ENCODE measurements at regions not wholly inside any gene's neighbourhood (a gene's known extent, or its start where the extent isn't known, plus 50 kb on each side); places are given as distances from the start of the nearest gene placed in this dataset.
A peak's percentile ranks its signal among the peaks of the same experiment; 100 is the strongest.

- peaks cover 12% of the 10 kb centered on the region for H3K27me3 ChIP-seq (ENCODE audit: control insufficient read depth, insufficient read depth, low read length, poor library complexity, severe bottlenecking)
- no peak overlapping the region for H3K27ac ChIP-seq (ENCODE audit: low read depth, low read length)
- peaks cover 3% of the 10 kb centered on the region for H3K4me1 ChIP-seq (ENCODE audit: control insufficient read depth, insufficient read depth, low read length)
- H3K4me3 ChIP-seq (ENCODE audit: low read length) = peak overlapping the region; percentile 64
- no peak overlapping the region for H3K9ac ChIP-seq (ENCODE audit: extremely low read depth, low read length, poor library complexity, severe bottlenecking)
- no peaks in the 10 kb centered on the region for H3K9me3 Mint-ChIP-seq
- 84 to 94% methylated on average over 3 to 5 of the region's 5 CpGs for WGBS, 2 experiments (ENCODE audit: insufficient coverage in 1 of 2, insufficient read length in 1 of 2)
- H3K36me3 Mint-ChIP-seq (ENCODE audit: low read depth) = no peaks in the 10 kb centered on the region
- no peaks in the 10 kb centered on the region for H3K9me3 ChIP-seq (ENCODE audit: control insufficient read depth, low read length)
- no peak overlapping the region for H3K4me3 Mint-ChIP-seq
- DNase-seq = no peak
- H3K36me3 ChIP-seq (ENCODE audit: control insufficient read depth, insufficient read depth, low read length) = no peaks in the 10 kb centered on the region
- H3K4me1 Mint-ChIP-seq = peaks cover 12% of the 10 kb centered on the region
- H3K27me3 Mint-ChIP-seq (ENCODE audit: insufficient read depth) = peaks cover 3% of the 10 kb centered on the region
- no peak overlapping the region for H3K27ac Mint-ChIP-seq
- TF ChIP-seq, protein P1, sequence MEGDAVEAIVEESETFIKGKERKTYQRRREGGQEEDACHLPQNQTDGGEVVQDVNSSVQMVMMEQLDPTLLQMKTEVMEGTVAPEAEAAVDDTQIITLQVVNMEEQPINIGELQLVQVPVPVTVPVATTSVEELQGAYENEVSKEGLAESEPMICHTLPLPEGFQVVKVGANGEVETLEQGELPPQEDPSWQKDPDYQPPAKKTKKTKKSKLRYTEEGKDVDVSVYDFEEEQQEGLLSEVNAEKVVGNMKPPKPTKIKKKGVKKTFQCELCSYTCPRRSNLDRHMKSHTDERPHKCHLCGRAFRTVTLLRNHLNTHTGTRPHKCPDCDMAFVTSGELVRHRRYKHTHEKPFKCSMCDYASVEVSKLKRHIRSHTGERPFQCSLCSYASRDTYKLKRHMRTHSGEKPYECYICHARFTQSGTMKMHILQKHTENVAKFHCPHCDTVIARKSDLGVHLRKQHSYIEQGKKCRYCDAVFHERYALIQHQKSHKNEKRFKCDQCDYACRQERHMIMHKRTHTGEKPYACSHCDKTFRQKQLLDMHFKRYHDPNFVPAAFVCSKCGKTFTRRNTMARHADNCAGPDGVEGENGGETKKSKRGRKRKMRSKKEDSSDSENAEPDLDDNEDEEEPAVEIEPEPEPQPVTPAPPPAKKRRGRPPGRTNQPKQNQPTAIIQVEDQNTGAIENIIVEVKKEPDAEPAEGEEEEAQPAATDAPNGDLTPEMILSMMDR (conservative IDR thresholded peaks at IDR 0.05) = no peak
Measured at GRCh38 chr7:26429168-26429567, 137.5 kb downstream of the SNX10 start.

DNA sequence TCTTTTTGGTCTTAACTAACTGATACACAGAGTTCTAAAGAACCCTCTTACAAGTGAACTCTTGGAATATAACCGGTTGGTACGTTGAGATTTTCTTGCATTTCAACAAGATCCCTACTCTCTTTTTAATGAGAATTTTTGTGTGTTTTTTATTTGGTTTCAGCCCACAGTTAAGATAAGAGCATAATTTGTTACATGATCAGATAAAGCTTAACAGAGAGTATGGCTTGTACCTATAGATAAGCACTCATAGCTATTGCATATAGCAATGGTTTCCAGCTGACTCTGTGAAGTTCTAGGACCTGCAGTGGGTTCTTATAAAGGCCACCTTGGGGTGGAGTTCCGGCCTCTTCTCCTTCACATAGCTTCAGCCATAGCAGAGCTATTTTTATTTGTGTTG is 143.3 kb downstream of the SNX10 start:
- no peak for DNase-seq
- TF ChIP-seq, protein P1 (conservative IDR thresholded peaks at IDR 0.05) = no peak
- Mint-ChIP-seq H3K27me3 (ENCODE audit: insufficient read depth) (peaks cover 2% of the 10 kb centered on the region), H3K36me3 (ENCODE audit: low read depth) (no peaks in the 10 kb centered on the region), H3K4me3 (no peak overlapping the region), H3K9me3 (no peaks in the 10 kb centered on the region), H3K4me1 (peaks cover 3% of the 10 kb centered on the region), H3K27ac (no peak overlapping the region)
- Histone ChIP-seq H3K4me1 (ENCODE audit: control insufficient read depth, insufficient read depth, low read length) (peaks cover 2% of the 10 kb centered on the region), H3K4me3 (ENCODE audit: low read length) (no peak overlapping the region), H3K36me3 (ENCODE audit: control insufficient read depth, insufficient read depth, low read length) (no peaks in the 10 kb centered on the region), H3K27me3 (ENCODE audit: control insufficient read depth, insufficient read depth, low read length, poor library complexity, severe bottlenecking) (peaks cover 6% of the 10 kb centered on the region), H3K27ac (ENCODE audit: low read depth, low read length) (no peak overlapping the region), H3K9ac (ENCODE audit: extremely low read depth, low read length, poor library complexity, severe bottlenecking) (no peak overlapping the region), H3K9me3 (ENCODE audit: control insufficient read depth, low read length) (no peaks in the 10 kb centered on the region)
- WGBS, 2 experiments (ENCODE audit: insufficient coverage in 1 of 2, insufficient read length in 1 of 2) = 80 to 100% methylated on average over 1 to 2 of the region's 3 CpGs

GRCh38 chr7:26437003-26437532 is 145.4 kb downstream of the SNX10 start:
- Histone ChIP-seq H3K4me1 (ENCODE audit: control insufficient read depth, insufficient read depth, low read length) (peaks cover 10% of the 10 kb centered on the region), H3K9ac (ENCODE audit: extremely low read depth, low read length, poor library complexity, severe bottlenecking) (no peak overlapping the region), H3K27ac (ENCODE audit: low read depth, low read length) (peak overlapping the region; percentile 18), H3K36me3 (ENCODE audit: control insufficient read depth, insufficient read depth, low read length) (no peaks in the 10 kb centered on the region), H3K4me3 (ENCODE audit: low read length) (no peak overlapping the region), H3K27me3 (ENCODE audit: control insufficient read depth, insufficient read depth, low read length, poor library complexity, severe bottlenecking) (no peaks in the 10 kb centered on the region), H3K9me3 (ENCODE audit: control insufficient read depth, low read length) (no peaks in the 10 kb centered on the region)
- Mint-ChIP-seq H3K27ac (no peak overlapping the region), H3K4me3 (no peak overlapping the region), H3K36me3 (ENCODE audit: low read depth) (no peaks in the 10 kb centered on the region), H3K27me3 (ENCODE audit: insufficient read depth) (peaks cover 2% of the 10 kb centered on the region), H3K9me3 (no peaks in the 10 kb centered on the region), H3K4me1 (peaks cover 12% of the 10 kb centered on the region)
- 80 to 93% methylated on average over 1 to 4 of the region's 4 CpGs for WGBS, 2 experiments (ENCODE audit: insufficient coverage in 1 of 2, insufficient read length in 1 of 2)
- TF ChIP-seq, protein P1 (conservative IDR thresholded peaks at IDR 0.05) = no peak
- no peak for DNase-seq
